AG09319 (cell line): ENCODE measurements at regions not wholly inside any gene's neighbourhood (a gene's known extent, or its start where the extent isn't known, plus 50 kb on each side); places are given as distances from the start of the nearest gene placed in this dataset.
"Not testable (repeated sequence)": the region's sequence is repeated elsewhere in the genome, so short reads cannot be mapped to it uniquely, and the experiment has no call there.

Experiments
- DNase-seq: peaks from one replicate; pipeline ENCODE4 v3.0.0-alpha.2; 2010; ENCODE audit warnings: low read depth; ENCODE audit errors: extremely low read depth
- CTCF ChIP-seq: IDR thresholded peaks from 2 replicates; pipeline ENCODE4 v1.5.1; 2011; ENCODE audit warnings: low read depth, mild to moderate bottlenecking, inconsistent platforms, low read length, moderate library complexity

DNA sequence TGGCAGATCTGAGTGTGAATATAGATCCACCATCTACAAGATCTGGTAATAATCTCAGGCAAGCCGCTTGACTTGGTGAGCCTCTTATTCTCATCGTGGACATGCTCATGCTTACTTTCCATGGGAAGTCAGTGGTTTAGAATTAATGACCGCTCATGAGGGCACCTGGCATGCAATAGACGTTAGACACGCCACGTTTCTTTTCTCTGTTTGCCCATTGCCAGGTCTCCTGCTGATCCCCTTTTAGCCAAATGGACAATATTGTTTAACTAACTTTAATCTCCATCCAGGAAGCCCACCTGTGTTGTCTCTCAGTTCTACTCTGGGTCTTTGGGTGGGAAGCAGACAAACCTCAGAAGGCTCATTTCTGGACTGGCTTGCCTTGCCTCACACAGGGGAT is 439.1 kb downstream of the ETS1 start:
- no peak for TF ChIP-seq CTCF
- DNase-seq = no peak

GRCh38 chr11:128146926-128147605 is 440.3 kb downstream of the ETS1 start:
- no peak for TF ChIP-seq CTCF
- DNase-seq = no peak

GRCh38 chr11:128140293-128140692 is 447.1 kb downstream of the ETS1 start:
- not testable (repeated sequence) for DNase-seq

- no peak for TF ChIP-seq CTCF
- no peak for DNase-seq
Measured at GRCh38 chr11:128135451-128135850, 451.9 kb downstream of the ETS1 start.

DNA sequence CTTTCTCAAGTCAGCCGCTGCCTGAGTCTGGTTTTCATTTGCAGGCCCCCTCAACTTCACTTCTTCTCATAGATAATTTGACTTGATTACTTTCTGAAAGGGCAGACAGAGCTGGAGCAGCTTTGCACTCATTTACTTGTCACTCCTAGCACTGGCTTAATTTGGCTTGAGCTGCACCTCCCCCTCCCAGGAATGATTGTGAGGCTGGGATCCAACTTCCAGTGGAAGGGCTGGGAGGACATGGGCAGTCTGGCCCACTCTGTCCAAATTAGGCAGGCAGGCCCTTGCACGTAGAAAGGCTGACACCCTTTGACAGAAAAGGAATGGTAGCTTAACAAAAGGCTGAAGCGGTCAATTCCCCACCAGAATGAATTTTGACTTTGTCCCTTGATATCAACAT is 453.9 kb downstream of the ETS1 start:
- no peak for DNase-seq
- no peak for TF ChIP-seq CTCF

- no peak for DNase-seq
- no peak for TF ChIP-seq CTCF
Measured at GRCh38 chr11:128130052-128130451, 457.3 kb downstream of the ETS1 start.

DNA sequence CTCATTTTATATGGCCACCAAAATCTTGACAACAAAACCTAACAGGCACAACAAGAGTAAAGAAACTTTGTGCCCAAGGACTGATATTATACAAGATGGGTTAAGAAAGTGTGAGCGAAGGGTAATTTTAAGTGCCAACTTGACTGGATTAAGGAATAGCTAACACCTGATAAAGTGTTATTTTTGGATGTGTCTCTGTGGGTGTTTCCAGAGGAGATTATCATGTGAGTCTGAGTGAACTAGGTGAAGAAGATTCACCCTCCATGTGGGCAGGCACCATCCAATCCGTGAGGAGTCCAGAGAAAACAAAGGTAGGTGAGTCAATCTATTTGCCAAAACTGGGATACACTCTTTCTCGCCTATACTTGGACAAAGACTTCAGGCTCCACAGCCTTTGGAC is 461.6 kb downstream of the ETS1 start:
- TF ChIP-seq CTCF = no peak
- no peak for DNase-seq

- no peak for TF ChIP-seq CTCF
- no peak for DNase-seq
Measured at GRCh38 chr11:128116885-128117284, 470.5 kb downstream of the ETS1 start.
